HG03064 (cell line): ENCODE measurements at regions not wholly inside any gene's neighbourhood (a gene's known extent, or its start where the extent isn't known, plus 50 kb on each side); places are given as distances from the start of the nearest gene placed in this dataset.

Source experiments
- ATAC-seq: cut with Tn5 transposase; IDR thresholded peaks from one replicate; pipeline ENCODE4 v1.9.1; 2021; ENCODE audit warnings: low read depth; ENCODE audit not compliant: unreplicated experiment

DNA sequence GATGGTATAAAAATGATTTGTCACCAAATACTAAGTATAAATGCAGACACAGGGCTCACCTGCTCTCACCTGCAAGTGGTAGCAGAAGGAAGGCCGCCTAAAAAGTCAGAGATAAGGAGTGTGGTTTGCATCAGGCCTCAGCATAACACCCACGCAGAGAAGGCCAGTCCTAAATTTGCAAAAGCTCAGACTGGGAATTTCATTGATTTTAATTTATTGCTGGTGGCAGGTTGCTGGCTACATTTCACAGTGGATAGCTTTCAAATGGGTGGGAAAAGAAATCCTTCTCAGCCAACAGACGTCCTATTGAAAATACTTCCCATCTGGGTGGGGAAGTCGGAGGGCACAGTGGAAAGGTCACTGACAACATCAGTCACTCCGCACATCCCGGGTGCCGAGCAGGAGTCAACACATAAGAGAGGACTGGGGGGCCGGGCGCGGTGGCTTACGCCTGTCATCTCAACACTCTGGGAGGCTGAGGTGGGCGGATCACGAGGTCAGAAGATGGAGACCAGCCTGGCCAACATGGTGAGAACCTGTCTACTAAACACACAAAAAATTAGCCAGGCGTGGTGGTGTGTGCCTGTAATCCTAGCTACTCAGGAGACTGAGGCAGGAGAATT is 561.8 kb upstream of the MKI67 start:
- no peak for ATAC-seq

DNA sequence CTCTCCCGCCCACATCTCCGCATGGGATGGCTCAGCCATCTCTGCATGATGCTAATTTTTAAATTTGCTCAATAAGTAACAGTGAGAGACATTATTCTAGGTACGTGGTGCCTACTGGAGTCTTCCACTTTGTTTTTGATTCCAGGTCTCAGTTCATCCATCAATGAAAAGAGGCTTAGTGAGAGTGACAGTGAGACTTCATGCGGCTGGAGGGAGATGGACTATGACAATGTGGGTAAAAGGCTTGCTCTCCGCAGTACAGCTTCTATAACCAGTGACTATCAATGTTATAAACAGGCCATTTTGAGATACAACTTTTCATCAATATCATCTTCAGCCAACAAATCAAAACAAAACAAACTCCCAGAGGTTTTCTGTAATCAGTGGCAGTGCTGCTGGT is 563.4 kb upstream of the MKI67 start:
- ATAC-seq: no peak

DNA sequence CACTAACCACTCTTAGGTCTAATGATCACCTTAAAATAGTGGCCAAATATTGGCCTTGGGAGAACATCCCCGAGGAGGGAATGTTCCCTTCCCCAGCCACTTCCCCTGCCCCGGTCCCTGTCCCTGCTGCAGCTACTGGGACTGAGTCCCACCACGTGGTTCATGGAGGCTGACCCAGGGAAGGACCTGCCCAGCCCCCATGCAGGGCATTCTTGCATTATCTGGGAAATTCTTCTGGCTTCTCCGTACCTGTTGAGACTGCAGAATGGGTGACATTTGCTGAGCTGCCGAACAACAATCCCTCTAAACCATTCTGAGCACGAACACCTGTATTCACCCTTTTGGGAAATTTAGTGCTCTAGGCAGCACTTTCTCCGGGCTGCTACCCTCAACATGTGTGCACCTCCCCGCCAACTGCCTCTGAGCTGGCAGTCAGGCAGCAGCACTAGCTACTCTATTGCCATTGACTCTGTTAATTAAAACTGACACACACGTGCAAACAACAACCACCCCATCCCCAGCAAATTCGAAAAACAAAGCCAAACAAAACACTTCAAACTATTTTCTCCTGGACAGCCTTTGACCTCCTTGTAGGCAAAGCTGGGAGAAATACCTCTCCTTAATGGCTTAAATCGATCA is 567.4 kb upstream of the MKI67 start:
- ATAC-seq: no peak

DNA sequence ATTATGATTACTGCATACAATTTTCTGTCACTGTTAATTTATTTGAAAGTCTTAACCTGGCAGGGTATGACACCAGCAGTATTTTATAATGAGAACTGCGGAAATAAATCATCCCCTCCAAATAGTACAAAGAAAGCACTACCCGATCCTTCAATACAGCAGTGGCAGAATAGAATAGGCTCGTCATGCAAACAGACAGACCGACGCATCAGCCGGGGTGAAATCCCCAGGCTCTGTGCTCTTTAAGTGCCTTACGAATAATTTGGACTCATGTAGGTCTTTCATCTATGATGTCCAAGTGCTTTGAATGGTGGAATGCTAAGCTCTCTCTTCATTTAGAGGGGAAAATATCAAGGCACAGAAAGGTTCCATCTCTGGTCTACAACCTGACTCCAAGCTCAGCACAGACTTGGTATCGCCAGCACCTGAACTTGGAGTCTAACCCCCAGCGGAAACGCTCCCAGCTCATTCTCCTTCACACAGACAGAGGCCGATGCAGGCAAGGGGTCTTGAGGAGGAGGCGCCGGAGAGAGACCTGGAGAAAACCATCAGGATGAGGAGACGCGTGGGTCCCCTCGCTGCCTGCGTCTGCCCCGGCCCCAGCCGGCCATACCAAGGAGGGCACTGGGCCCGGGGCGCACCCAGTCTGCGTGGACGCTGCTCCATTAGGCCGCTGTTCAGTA is 568.1 kb upstream of the MKI67 start:
- no peak for ATAC-seq

DNA sequence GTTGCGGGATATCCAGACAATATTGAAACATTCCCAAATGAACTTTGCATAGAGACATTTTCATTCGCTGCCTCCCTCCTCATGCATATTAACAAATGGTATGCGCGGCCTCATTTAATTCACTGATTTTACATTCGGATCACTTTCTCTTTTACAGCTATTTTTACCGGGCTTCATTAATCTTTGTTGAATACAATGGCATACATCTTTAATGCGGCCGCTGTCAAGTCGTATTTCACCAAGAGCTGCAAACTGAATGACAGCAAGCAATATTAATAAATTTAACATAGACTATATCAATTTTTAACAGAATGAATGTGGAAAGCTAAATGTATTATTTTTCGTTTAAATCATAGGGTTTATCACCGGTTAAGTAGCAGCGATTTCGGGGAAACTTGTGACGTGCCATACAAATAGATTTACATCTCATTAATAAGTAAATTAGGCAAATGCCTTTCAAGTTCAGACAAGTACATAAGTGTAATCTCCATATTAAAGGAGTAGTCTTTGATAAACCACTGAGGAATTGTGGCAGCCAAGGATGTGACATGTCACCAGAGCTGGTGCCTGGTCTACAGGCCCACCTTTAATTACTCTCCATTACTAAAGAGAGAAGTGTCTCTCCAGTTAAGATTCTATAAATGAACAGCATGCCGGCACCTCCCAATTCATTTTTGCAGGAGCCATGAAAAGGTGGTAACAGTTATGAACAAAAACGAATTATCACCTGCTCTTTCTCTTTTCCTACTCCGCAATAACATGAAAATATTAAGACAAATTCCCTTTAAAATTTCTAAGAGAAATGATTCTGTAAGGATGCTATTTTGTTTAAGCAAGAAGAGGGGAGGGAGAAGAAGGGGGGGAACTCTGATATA is 568.9 kb upstream of the MKI67 start:
- no peak for ATAC-seq

DNA sequence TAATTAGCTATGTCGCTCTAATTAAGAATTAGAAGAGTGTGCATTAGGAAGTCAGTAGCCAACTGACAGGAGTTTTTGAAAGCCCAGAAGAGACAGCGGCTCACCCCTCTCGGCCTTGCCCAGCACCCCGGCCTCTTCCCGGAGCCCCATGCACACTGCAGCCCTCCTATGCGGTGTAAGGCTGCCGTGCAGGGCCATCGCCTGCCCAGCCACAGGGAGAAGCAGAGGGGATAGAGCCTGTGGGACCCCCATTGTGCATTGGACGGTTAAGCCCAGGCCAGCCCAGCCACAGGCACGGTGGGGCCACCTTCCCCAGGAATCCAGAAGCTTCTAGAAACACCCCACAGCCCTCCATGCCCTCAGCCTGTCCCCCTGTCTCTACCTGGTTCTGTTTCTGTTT is 569.7 kb upstream of the MKI67 start:
- no peak for ATAC-seq

DNA sequence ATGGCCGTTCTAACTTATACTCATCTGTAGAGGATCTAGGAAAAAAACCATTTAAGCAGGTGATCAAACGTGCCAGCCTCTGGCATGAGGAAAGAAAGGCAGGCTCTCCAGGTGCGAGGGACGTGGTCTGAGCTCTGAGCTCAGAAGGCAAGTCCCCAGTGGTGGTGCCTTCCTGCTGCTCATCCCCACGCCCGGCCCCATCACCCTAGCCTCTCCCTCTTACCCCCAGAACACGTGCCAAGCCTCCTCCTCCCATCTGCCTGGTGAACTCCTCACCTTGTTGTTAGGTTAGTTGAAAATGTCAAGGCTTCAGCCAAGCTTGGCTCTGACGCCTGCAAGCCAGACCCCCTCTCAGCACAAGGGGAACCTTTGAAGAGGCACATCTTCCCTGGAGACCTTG is 571.2 kb upstream of the MKI67 start:
- no peak for ATAC-seq

DNA sequence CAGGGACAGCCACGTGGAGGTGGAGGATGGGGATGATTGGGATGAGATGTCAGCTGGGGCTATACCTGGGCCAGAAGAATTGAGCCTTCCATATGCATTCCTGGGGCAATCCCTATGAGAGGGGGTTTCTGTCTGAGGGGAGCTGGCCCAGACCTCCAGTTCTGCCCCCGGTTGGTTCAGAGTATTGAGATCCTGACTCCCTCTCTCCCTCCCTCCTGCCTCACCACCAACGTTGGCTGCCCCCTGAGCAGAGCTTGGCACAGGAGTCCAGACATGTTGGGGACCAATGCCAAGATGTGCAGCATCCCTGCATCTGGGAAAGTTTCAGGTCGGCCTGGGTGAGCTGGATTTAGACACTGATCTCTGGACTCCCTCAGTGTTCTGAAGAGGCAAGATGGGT is 575.2 kb upstream of the MKI67 start:
- no peak for ATAC-seq

DNA sequence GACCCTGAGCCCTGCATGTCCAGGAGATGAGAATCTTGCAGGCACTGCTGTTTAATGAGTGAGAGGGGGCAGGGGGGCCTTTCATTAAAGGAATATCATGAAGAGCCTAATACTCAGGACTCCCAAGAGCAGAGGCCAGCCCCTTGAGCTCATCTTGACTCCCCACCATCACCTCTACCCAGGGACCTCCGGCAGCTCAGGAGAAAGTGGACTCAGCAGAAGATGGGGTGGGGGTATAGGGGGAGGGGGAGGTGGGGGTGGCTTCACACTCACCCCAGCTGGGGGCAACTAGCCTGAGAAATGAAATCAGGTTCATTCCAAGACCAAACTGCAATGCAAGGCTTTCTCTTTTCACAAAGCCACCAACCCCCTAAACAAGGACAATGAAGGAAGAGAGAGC is 575.6 kb upstream of the MKI67 start:
- no peak for ATAC-seq

DNA sequence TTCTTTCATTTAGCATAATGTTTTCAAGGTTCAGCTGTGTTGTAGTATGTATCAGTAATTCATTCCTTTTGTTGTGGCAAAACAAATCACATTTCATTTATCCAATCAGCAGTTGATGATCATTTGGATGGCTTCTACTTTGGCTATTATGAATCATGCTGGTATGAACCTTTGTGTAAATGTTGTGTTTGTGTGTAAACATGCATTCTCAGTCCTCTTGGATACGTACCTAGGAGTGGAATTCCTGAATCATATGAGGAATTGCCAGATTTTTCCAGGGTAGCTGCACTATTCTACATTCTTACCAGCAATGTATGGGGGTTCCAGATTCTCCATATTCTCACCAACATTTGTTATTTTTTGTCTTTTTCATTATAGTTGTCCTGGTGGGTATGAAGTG is 578.5 kb upstream of the MKI67 start:
- no peak for ATAC-seq

DNA sequence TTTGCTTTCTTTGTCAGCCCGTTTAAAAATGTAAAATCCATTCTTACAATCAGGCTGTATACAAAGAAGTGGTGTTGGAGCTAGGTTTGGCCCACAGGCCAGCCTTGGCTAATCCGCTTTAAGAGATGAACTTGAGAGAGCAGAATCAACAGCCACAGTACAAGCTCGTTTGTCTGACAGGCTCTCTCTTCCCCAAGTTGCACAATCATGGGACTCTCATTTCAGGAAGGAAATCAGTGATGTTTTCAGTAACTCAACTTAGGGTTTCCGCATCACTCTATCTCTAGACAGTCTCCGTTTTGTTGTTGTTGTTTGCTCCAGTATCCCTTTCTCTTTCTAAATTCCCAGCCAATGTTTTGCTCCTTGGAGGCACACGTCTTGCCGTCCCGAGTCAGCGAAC is 582.0 kb upstream of the MKI67 start:
- ATAC-seq: no peak

DNA sequence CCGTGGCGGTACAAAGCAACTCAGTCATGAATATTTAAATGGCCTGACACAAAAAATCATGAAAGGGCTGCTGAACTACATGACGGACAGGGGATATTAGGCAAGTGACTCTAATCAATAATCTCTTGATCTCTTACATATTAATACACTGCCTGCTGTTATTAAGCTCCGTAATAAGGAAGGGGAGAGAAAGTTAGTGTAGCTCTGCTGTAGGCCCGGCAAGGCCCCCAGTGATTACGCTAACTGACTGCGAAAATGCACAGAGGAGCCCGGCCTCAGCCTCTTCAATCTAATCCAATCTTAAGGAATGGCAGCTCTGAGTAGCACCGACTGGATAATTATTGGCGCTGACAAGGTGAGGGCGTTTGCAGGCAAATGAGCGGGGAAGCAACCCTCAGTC is 583.5 kb upstream of the MKI67 start:
- no peak for ATAC-seq

DNA sequence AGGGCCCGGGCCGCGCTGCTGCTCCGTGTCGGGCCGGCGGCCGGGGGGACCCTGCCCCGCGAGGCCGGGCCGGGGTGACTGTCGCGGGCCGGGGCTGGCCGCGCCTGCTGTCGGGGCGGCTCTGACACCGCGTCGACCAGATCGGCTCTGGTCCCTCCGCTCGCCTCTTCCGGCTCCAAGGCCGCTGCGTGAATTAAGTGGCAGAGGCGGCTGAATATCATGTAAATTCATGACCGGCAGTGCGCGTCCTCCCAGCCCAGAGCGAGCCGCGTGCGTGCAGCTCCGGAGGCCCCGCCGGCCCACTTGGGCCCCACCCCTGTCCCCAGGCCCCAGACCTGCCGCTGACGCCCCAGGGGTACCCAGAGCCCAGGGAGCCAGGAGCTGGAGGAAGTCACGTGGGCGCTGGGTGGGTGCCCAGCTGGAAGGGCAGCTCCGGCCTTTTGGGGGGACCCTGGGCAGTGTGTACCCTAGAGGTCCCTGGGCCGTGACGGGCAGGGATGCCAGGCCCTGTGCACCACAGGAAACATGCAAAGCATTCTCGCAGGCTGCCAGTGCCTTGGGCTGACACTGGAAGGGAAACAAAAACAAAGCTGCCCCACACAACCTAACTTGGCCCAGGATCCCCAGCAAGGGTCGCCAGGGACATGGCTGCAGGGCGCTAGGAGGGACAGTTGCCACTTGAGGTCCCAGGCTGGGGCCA is 584.0 kb upstream of the MKI67 start:
- ATAC-seq: no peak

DNA sequence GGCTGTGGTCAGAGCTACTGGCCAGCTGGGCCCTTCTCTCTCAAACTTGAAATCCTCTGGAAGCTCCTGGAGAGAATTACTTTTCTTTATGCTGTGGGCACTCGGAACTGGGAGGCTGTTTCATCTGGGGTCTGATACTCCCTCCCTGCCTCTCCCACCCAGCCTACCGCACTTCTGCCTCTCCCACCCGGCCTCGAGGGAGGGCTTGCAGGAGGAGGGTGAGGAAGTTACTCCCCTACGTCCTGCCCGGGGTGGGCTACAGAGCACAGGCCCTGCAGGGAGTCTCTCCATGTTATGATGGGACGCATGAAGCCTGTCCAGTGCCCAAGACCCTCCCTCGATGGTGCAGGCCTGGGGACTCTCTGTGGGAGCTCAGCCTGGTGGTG is 584.6 kb upstream of the MKI67 start:
- no peak for ATAC-seq

DNA sequence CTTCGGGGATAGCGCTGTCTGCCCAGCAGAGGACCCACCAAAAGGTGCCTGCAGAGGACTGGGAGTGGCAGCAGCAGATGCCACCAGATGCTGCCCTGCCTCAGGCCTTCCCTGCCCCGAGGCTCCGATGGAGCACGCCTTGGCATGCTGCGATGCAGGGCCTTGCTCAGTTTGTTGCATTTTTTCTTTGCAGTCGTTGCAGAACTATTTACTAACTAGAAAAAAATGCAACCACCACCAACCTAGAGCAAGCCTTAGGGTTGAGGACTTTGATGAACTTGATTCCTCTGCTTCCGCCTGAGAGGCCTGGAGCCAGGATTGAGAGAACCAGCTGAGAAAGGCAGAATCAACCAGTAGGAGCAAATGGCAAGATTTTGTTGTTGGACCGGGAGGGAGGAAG is 585.6 kb upstream of the MKI67 start:
- no peak for ATAC-seq

DNA sequence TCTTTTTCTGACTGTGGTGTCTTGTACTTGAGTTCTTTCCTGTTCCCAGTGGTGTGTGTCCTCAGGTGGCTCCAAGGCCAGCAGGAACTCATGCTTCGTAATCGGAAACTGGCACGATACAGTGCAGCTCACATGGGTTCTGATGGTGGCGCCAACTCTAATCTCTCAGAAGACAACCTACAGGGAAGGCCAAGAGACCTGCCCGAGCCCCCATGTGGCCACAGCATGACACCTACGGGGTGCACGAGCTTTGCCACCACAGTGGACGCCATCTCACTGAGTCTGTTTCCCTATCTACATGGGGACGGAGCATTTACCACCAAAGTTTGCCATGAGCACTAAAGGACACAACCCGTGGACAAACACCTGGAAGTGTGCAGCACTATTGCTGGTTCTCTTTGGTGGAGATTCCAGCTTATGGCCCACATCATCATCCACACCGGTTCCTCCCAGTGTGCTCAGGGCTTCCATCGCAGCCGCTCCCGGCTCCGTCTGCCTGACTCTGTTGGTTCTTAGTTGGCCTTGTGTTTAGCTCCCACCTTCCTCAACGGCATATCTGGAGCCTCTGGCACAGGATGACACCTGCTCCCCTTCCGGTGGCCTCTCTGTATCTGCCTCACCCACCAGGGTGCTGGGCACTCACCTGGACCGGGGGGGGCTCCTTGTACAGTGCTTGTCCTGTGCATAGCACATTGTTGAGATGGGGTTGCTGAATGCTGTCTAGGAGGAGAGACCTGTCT is 586.6 kb upstream of the MKI67 start:
- ATAC-seq: no peak

DNA sequence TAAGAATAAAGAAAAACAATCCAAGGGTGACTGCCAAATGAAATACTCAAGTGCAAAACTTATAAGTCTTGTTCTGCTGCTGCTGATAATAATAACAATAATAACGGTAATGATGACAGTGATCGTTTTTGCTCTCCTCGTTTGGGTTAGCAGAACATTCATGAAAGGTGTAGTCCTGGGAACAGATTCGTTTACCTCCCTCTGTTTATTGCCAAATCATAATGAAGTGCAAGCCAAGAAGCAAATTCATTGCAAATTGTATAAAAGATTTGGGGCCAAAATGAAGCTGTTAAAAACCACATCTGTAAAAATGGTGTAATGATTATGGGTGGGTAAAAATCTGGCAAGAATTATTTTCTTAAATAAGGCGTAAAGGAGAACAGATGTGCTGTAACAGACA is 587.2 kb upstream of the MKI67 start:
- no peak for ATAC-seq

DNA sequence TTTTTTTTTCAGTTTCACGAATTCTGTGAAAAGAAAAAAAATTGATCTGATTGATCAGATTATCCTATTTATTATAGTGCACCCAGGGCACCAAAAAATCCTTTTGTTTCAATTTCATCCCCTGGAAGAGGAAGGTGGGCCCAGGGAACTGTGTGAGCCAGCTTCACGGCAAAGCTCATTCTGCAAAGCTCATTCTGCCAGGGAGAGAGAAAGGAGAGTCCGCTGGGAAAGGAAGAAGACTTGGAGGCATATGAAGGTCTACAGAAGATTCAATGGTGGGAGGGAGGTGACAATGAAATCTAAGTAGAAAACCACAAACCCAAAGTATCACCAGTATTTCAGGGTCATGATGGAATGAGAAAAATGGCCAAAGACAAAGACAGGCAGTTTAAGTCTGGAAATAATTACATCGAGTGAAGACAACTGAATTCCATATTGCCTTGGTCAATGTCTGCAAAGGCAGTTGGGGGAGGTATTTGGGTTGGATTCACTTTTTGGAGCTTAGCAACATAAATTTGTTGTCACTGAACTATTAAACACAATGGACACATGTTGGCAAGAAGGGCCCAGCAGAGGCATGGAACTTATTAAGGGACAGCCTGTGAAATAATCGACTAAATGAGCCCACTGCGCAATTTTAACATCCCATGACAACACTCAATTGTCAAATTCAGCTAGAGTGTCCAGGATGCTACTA is 587.8 kb upstream of the MKI67 start:
- no peak for ATAC-seq

DNA sequence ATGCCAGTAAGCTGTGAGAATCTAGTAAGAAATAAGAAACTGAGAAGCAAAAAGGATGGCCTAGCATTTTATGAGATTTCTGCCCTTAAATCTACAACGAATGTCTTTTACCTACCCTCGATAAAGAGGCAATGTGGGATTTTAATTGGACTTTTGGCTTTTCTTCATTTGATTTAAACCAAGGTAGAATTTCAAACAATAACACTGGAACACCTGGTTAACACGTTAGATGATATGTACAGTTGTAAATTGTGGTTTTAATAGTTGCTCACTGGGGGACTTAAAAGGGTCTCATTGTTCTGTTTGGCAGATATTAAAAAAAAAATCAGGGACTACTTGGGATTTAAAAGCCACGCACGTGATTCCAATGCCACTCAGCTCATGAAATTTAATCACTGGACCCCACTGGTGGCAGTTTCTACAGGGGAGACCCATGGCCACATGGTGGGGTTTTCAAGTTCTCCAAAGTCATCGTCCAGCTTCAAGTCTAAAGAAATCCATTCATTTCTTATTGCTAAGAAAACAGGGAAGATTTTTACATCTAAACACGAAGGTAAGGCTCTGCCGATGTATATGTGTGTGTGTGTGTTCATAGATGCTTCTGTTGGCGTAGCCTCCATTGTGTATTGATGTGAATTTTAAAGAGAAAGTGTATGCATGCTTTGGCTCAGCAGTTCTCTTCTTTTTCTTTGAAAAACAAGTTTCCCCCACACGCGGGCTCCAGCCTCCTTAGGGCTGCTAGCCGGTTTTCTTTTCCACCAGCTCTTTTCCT is 588.6 kb upstream of the MKI67 start:
- ATAC-seq: no peak
